ENCODE measurements at regions not wholly inside any gene's neighbourhood (a gene's known extent, or its start where the extent isn't known, plus 50 kb on each side); places are given as distances from the start of the nearest gene placed in this dataset.

- no peaks in the 10 kb centered on the region for H3K36me3 Mint-ChIP-seq (ENCODE audit: insufficient read depth)
- H3K4me3 Mint-ChIP-seq = no peak overlapping the region
- H3K27me3 Mint-ChIP-seq (ENCODE audit: low read depth) = no peaks in the 10 kb centered on the region
- H3K9me3 Mint-ChIP-seq = peaks cover 12% of the 10 kb centered on the region
- DNase-seq = no peak
- no peaks in the 10 kb centered on the region for H3K4me1 Mint-ChIP-seq (ENCODE audit: low read depth)
- ATAC-seq = no peak
Observed at GRCh38 chr11:79727221-79727620, 286.4 kb upstream of the TENM4 start.

- ATAC-seq (no peak), DNase-seq (no peak)
- no peak overlapping the region for H3K4me3 Mint-ChIP-seq
- H3K36me3 Mint-ChIP-seq (ENCODE audit: insufficient read depth) = no peaks in the 10 kb centered on the region
- H3K27me3 Mint-ChIP-seq (ENCODE audit: low read depth) = no peaks in the 10 kb centered on the region
- no peaks in the 10 kb centered on the region for H3K9me3 Mint-ChIP-seq
- no peaks in the 10 kb centered on the region for H3K4me1 Mint-ChIP-seq (ENCODE audit: low read depth)
Observed at GRCh38 chr11:79720115-79720514, 279.3 kb upstream of the TENM4 start.

DNA sequence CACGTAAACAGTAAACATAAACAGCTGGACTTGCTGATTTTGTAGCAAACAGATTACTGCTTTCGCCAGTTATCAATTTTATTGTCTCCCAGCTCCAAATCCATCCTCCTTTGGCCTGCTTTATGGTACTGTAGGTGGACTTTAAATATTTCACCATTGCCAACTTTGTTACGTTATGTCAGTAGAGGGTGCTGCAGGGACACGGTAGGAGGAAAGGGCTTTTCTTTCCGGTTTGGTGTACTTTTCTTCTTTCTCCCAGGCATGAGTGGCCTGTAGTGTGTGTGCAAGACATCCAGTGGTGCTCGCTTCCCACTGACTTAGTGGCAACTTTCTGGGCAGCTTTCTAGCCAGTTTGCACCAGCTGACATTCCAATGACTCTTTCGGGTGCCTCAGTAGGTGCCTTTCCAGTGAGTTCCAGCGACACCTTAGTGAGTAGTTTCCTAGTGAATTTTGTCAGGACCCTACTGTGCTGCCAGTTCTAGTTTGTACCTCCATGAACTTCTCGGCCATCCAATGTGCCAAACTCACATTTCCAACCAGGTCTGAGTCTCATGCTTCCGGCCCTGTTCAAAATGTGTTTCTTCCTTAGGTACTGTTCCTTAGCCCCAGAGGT, 267.6 kb upstream of the TENM4 start:
- H3K4me3 Mint-ChIP-seq = no peak overlapping the region
- no peaks in the 10 kb centered on the region for H3K4me1 Mint-ChIP-seq (ENCODE audit: low read depth)
- no peaks in the 10 kb centered on the region for H3K27me3 Mint-ChIP-seq (ENCODE audit: low read depth)
- DNase-seq (no peak), ATAC-seq (no peak)
- H3K36me3 Mint-ChIP-seq (ENCODE audit: insufficient read depth) = no peaks in the 10 kb centered on the region
- H3K9me3 Mint-ChIP-seq = peaks cover 27% of the 10 kb centered on the region

DNA sequence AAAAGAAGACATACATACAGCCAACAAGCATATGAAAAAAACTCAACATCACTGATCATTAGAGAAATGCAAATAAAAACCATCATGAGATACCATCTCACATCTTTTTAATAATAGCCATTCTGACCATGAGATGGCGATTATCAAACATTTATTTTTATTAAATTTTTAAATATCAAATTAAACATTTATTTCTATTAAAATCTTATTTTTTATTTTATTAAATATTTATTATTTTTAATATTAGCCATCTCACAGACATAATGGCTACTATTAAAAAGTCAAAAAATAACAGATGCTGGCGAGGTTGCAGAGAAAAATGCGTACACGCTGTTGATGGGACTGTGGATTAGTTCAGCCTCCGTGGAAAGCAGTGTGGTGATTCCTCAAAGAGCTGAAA, 264.8 kb upstream of the TENM4 start:
- Mint-ChIP-seq H3K4me3 (no peak overlapping the region), H3K9me3 (peaks cover 35% of the 10 kb centered on the region), H3K36me3 (ENCODE audit: insufficient read depth) (no peaks in the 10 kb centered on the region), H3K4me1 (ENCODE audit: low read depth) (no peaks in the 10 kb centered on the region), H3K27me3 (ENCODE audit: low read depth) (no peaks in the 10 kb centered on the region)
- ATAC-seq = no peak
- no peak for DNase-seq

GRCh38 chr11:79702303-79702702, 261.5 kb upstream of the TENM4 start:
- Mint-ChIP-seq H3K27me3 (ENCODE audit: low read depth) (no peaks in the 10 kb centered on the region), H3K4me1 (ENCODE audit: low read depth) (no peaks in the 10 kb centered on the region), H3K9me3 (peaks cover 35% of the 10 kb centered on the region), H3K4me3 (no peak overlapping the region), H3K36me3 (ENCODE audit: insufficient read depth) (no peaks in the 10 kb centered on the region)
- ATAC-seq (no peak), DNase-seq (no peak)

DNA sequence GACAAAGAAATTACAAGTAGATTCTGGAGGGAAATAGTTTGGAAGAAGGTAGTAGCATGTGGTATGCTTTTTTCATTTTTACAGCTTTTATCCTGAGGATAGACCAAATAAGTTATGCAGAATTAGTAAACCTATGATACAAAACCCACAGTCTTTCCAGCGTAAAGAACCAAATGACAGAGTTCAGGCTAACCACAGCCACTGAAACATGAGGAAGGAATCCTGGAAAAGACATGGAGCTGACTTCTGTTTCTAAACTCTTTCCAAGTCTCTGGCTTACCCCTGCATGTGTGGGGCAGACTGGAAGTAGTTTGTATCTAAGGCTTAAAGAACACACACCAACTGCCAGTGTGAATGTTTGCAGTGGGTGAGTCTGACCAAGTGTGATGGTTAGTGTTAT, 258.4 kb upstream of the TENM4 start:
- no peaks in the 10 kb centered on the region for H3K27me3 Mint-ChIP-seq (ENCODE audit: low read depth)
- no peak for ATAC-seq
- no peak for DNase-seq
- no peak overlapping the region for H3K4me3 Mint-ChIP-seq
- H3K9me3 Mint-ChIP-seq = peaks cover 23% of the 10 kb centered on the region
- H3K4me1 Mint-ChIP-seq (ENCODE audit: low read depth) = no peaks in the 10 kb centered on the region
- no peaks in the 10 kb centered on the region for H3K36me3 Mint-ChIP-seq (ENCODE audit: insufficient read depth)

DNA sequence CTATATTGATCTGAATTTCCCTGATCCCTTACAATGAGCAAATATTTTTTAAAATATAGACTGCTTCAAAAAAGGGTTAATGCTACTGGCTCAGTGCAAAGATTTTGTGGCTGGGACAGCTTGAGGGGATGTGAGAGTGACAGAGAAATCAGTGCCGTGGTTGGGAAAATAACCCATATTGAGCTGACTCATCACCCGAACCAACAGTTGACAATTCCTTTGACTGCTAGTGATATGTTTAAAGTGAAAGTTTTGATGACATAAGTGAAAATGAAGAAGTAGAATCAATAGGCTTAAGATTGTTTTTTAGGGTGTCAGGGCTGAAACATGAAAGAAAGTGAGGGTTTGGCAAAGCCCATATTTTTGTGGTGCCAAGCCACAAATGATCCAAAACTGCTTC, 257.1 kb upstream of the TENM4 start:
- Mint-ChIP-seq H3K36me3 (ENCODE audit: insufficient read depth) (no peaks in the 10 kb centered on the region), H3K9me3 (peaks cover 19% of the 10 kb centered on the region), H3K27me3 (ENCODE audit: low read depth) (no peaks in the 10 kb centered on the region), H3K4me1 (ENCODE audit: low read depth) (no peaks in the 10 kb centered on the region), H3K4me3 (no peak overlapping the region)
- ATAC-seq (no peak), DNase-seq (no peak)

DNA sequence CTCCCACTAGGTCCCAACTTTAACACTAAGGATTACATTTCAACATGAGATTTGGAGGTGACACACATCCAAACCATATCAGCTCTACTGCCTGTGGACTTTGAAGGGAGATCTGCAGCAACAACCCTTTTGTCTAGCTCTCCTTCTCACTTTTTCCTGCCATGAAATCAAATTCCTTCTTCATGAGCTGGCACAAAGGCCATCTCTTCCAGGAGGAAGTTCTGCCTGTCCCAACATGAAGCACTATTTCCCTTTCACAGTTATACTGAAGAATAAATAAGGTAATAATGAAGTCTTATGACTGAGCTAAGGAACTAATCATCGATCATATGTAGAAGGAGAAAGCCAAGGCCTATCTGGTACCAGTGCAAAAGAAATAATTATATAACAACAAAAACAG, 253.5 kb upstream of the TENM4 start:
- H3K27me3 Mint-ChIP-seq (ENCODE audit: low read depth) = no peaks in the 10 kb centered on the region
- ATAC-seq (no peak), DNase-seq (no peak)

DNA sequence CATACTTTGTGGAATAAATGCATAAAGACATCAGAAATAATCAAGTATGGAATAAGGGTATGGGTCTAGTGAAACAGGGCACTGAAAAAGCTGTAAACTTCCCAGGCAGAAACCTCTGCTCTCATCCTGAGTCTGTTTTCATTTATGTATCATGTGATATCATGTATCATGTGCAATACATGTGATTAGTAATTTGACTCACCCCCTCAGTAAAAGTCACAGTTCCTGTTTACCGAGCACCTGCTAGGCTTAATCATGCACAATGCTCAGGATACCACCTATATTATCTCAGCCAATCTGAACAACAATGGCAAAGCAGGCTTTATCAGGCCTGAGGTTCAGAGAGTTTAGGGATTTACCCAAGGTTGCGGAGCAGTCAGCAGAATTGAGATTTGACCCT, 250.6 kb upstream of the TENM4 start:
- no peaks in the 10 kb centered on the region for H3K4me1 Mint-ChIP-seq (ENCODE audit: low read depth)
- no peak for ATAC-seq
- H3K27me3 Mint-ChIP-seq (ENCODE audit: low read depth) = no peaks in the 10 kb centered on the region
- H3K9me3 Mint-ChIP-seq = peaks cover 3% of the 10 kb centered on the region
- H3K36me3 Mint-ChIP-seq (ENCODE audit: insufficient read depth) = no peaks in the 10 kb centered on the region
- no peak overlapping the region for H3K4me3 Mint-ChIP-seq
- no peak for DNase-seq

More for the DNA sequence above, 253.5 kb upstream of the TENM4 start:
- H3K4me1 Mint-ChIP-seq (ENCODE audit: low read depth) = no peaks in the 10 kb centered on the region
- no peaks in the 10 kb centered on the region for H3K9me3 Mint-ChIP-seq
- H3K36me3 Mint-ChIP-seq (ENCODE audit: insufficient read depth) = no peaks in the 10 kb centered on the region
- H3K4me3 Mint-ChIP-seq = no peak overlapping the region

- no peaks in the 10 kb centered on the region for H3K36me3 Mint-ChIP-seq (ENCODE audit: insufficient read depth)
- H3K4me1 Mint-ChIP-seq (ENCODE audit: low read depth) = no peaks in the 10 kb centered on the region
- H3K27me3 Mint-ChIP-seq (ENCODE audit: low read depth) = no peaks in the 10 kb centered on the region
- no peak overlapping the region for H3K4me3 Mint-ChIP-seq
- ATAC-seq (no peak), DNase-seq (no peak)
- peaks cover 3% of the 10 kb centered on the region for H3K9me3 Mint-ChIP-seq
Observed at GRCh38 chr11:79686703-79687419, 246.0 kb upstream of the TENM4 start.

GRCh38 chr11:79683930-79684329, 243.1 kb upstream of the TENM4 start:
- peaks cover 3% of the 10 kb centered on the region for H3K9me3 Mint-ChIP-seq
- H3K36me3 Mint-ChIP-seq (ENCODE audit: insufficient read depth) = no peaks in the 10 kb centered on the region
- no peak overlapping the region for H3K4me3 Mint-ChIP-seq
- no peaks in the 10 kb centered on the region for H3K27me3 Mint-ChIP-seq (ENCODE audit: low read depth)
- ATAC-seq (no peak), DNase-seq (no peak)
- no peaks in the 10 kb centered on the region for H3K4me1 Mint-ChIP-seq (ENCODE audit: low read depth)

DNA sequence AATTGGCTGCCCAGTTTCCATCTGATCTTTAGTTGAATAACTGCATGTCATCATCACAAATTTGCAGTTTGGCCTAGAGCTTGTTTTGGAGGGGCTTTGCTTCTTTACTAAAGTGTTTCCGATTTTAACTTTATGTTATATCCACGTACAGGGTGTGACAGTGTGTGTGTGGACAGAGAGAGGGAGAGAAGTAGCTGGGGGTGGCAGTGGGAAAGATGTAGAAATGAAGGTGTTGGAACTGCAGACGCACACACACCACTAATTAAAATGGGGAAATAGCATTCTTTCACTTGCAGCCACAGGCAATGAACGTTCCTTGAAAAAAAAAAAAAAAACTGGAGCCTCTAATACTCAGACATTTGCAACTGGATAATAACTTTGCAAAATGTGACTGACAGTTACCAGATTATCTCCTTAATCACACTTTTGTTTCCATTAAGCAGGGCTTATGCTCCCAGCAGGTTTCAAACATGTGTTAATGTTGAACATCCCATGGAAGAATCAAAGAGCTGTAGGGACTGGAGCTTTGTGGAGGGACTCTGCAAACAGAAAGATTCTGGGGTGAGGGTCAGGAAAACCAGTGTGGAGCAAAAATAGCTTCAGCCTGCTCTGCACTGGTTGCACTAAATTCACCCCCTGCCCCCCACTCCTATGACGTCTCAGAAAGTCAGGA, 238.1 kb upstream of the TENM4 start:
- Mint-ChIP-seq H3K4me3 (no peak overlapping the region), H3K9me3 (no peaks in the 10 kb centered on the region), H3K36me3 (ENCODE audit: insufficient read depth) (no peaks in the 10 kb centered on the region), H3K27me3 (ENCODE audit: low read depth) (no peaks in the 10 kb centered on the region), H3K4me1 (ENCODE audit: low read depth) (no peaks in the 10 kb centered on the region)
- ATAC-seq = no peak
- DNase-seq = no peak

- ATAC-seq (no peak), DNase-seq (no peak)
- no peaks in the 10 kb centered on the region for H3K36me3 Mint-ChIP-seq (ENCODE audit: insufficient read depth)
- H3K4me3 Mint-ChIP-seq = no peak overlapping the region
- no peaks in the 10 kb centered on the region for H3K9me3 Mint-ChIP-seq
- no peaks in the 10 kb centered on the region for H3K4me1 Mint-ChIP-seq (ENCODE audit: low read depth)
- H3K27me3 Mint-ChIP-seq (ENCODE audit: low read depth) = no peaks in the 10 kb centered on the region
Observed at GRCh38 chr11:79676396-79676795, 235.6 kb upstream of the TENM4 start.

DNA sequence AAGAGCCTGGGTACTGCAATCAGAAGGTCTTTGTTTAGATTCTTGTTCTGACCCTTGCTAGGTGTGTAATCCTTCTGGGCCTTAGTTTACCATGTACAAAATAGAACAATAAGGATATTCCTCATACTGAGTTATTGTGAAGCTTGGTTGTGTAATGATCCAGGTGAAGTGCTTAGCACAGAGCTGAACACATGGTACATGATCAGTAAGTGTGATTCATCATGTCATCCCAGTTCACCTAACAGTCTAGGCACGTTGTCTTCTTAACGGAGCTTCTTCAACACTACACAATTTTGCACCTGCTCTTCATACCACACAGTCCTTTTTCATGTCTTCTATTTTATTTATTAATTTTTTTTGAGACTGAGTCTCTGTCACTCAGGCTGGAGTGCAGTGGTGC, 234.3 kb upstream of the TENM4 start:
- Mint-ChIP-seq H3K4me1 (ENCODE audit: low read depth) (no peaks in the 10 kb centered on the region), H3K27me3 (ENCODE audit: low read depth) (no peaks in the 10 kb centered on the region), H3K36me3 (ENCODE audit: insufficient read depth) (no peaks in the 10 kb centered on the region), H3K9me3 (no peaks in the 10 kb centered on the region), H3K4me3 (no peak overlapping the region)
- no peak for ATAC-seq
- DNase-seq = no peak

- DNase-seq (no peak), ATAC-seq (no peak)
- no peaks in the 10 kb centered on the region for H3K27me3 Mint-ChIP-seq (ENCODE audit: low read depth)
- H3K36me3 Mint-ChIP-seq (ENCODE audit: insufficient read depth) = no peaks in the 10 kb centered on the region
- H3K9me3 Mint-ChIP-seq = no peaks in the 10 kb centered on the region
- H3K4me1 Mint-ChIP-seq (ENCODE audit: low read depth) = no peaks in the 10 kb centered on the region
- no peak overlapping the region for H3K4me3 Mint-ChIP-seq
Observed at GRCh38 chr11:79672786-79673185, 232.0 kb upstream of the TENM4 start.

Measured in activated T-cell treated with anti-CD3 and anti-CD28 coated beads, Interleukin-2, amount 50 U/mL, for 4 hours (primary cell).